NCI-H2107 (cell line): ENCODE measurements at regions not wholly inside any gene's neighbourhood (a gene's known extent, or its start where the extent isn't known, plus 50 kb on each side); places are given as distances from the start of the nearest gene placed in this dataset.
"Not testable (repeated sequence)": the region's sequence is repeated elsewhere in the genome, so short reads cannot be mapped to it uniquely, and the experiment has no call there.

Experiments used
- DNase-seq: peaks from one replicate; lab custom pipeline; 2025; lab: John Stamatoyannopoulos, UW

DNA sequence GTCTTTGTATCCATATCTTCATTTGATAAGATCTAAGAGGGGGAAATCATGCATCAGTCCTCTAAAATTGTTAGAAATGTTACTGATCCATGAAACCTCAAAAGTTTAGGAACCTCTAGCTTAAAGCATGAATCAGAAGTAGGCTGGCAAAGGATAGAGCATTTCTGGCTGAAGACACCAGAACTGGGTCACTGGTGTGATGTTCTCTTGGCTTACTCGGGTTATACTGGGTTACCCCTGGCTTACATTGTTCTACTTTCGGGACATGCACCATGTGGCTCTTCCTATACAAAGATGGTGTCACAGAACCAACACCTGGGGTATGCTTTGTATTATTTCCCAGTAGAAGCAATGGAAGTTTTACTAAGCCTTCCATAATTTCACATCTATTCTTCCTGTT lies 83.2 kb upstream of the TNP1 start:
- DNase-seq, result no peak

GRCh38 chr2:216942465-216942864 lies 82.6 kb upstream of the TNP1 start:
- no peak for DNase-seq

DNA sequence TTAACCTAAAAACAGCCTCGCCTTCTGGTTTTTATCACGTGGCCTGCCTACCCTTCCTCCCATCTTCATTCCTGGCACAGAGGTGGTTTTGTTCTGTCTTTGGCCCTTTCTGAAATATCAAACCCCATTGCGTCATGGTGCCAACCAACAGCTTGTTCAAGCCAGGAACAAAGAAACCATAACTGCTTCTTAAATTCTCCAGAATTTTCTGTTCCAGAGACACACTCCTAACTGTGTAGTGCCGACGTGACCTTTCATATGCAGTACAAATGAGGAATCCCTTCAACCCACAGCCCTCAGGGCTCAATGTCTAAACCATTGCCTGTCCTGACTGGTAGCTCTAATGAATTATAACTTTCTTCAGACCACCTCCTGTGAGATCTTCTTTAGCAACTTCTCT lies 82.2 kb upstream of the TNP1 start:
- no peak for DNase-seq

- no peak for DNase-seq
Observed at GRCh38 chr2:216936954-216937357, 77.1 kb upstream of the TNP1 start.

DNA sequence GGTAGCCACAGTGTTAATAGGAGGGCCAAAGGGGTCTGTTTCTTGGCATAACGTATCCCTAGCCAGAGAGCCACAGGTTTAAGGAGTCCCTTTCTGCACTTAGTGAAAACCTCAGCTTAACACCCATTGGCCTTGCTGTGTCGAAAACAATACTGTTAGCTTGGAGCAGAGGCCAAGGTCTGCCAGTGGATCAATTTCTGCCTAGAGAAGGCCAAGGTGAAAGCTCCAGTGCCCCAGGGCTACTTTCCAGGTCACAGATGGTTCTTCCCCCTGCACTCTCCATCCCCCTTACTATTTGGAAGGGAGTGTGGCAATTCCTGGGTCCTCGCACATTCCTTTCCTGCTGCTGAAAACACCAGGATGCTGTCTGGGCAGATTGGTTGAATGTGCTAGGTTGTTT lies 74.8 kb upstream of the TNP1 start:
- no peak for DNase-seq

- no peak for DNase-seq
Observed at GRCh38 chr2:216934151-216934550, 74.3 kb upstream of the TNP1 start.

- no peak for DNase-seq
Observed at GRCh38 chr2:216932863-216933548, 73.1 kb upstream of the TNP1 start.

GRCh38 chr2:216932113-216932862 lies 72.4 kb upstream of the TNP1 start:
- DNase-seq, result no peak

DNA sequence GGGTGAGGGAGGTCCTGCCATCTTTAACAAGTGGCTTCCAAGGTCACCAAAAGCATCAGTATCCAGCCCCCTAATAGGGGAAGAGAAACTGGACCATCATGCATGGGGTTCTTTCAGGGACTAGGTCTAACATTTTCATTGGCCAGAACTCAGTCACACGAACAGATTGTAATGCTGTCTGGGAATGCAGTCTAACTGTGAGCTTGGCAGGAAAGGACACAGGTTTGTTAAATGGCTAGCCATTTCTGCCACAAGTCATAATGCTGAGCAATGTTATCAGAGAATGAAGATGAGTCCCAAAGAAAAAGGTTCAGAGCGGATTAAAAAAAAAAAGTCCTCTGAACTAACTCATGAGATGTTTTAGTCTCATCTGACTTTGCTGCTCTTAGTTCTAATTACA lies 70.9 kb upstream of the TNP1 start:
- no peak for DNase-seq

- not testable (repeated sequence) for DNase-seq
Observed at GRCh38 chr2:216929338-216929737, 69.5 kb upstream of the TNP1 start.

GRCh38 chr2:216927163-216927562 lies 67.3 kb upstream of the TNP1 start:
- no peak for DNase-seq

GRCh38 chr2:216925636-216926366 lies 65.9 kb upstream of the TNP1 start:
- no peak for DNase-seq

- DNase-seq, result no peak
Observed at GRCh38 chr2:216925006-216925405, 65.1 kb upstream of the TNP1 start.

DNA sequence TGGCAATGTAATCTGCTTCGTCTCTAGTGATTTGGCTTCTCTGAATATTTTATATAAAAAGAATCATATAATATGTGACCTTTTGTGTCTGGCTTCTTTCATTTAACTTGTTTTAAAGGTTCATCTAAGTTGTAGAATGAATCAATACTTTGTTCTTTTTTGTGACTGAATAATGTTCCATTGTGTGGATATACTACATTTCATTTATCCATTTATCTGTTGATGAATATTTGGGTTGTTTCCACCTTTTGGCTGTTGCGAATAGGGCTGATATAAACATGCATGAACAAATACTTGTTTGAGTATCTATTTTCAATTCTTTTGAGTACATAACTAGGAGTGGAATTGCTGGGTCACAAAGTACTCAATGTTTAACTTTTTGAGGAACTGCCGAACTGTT lies 63.8 kb upstream of the TNP1 start:
- DNase-seq, result no peak

DNA sequence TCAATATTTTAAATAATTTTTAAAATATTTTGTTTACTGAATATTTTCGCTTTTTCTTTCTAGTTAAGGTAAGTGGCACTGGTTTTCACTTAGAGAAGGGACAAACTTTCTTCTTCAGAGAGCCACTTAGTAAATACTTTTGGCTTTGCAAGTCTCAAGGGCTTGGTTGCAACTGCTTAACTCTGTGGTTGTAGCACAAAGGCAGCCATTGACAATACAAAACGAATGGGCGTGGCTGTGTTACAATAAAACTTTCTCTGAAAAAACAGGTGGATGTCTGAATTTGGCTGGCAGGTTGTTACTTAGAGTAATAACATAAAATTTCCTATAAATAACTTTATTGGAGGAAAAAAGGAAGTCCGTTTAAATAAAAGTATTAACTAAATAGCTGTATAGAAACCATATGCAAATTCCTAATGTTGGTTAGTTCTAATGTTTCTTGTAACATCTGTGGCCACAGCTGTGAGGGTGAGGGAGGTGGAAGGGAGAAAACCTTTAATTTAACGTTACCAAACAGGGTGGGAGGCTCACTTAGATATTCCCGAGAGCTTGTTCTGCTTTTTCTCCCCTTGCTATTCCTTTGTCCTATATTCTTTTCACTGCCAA lies 62.4 kb upstream of the TNP1 start:
- DNase-seq, result no peak

- DNase-seq, result no peak
Observed at GRCh38 chr2:216920937-216921456, 61.1 kb upstream of the TNP1 start.

GRCh38 chr2:216920143-216920876 lies 60.4 kb upstream of the TNP1 start:
- DNase-seq, result no peak

- no peak for DNase-seq
Observed at GRCh38 chr2:216918088-216918680, 58.3 kb upstream of the TNP1 start.

DNA sequence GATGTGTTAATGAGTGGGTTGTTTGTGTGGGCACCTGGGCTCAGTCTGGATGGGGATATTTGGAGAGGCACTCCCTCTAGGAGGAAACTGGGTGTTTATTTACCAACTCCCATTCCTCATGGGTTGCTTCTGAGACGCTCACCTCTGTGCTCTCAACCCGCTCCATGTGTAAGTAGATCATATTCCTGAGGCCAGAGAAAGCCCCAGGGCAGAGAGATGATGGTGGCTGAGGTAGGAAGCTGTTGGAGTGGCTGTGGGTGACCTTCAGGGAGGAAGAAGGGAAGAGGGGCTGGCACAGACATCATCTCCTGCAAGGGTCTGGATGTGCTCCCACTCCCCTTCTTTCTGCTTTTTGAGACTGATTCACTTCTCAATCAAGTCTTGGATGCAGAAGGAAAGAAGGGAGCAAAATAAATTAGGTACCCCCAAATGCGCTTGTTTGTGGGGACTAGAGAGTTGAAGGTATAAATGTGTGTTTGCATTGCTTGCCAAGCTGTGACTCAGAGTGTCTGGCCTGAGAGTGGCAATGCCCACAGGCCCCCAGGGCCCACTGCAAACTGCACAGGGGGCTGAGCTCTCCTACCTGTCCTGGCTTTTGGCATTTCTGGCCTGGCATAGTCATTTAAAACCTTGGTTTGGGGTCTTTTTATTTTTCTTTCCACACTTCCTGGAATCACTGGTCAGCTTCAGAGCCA lies 57.2 kb upstream of the TNP1 start:
- no peak for DNase-seq

GRCh38 chr2:216915557-216916150 lies 55.8 kb upstream of the TNP1 start:
- no peak for DNase-seq
